ENCODE measurements at regions not wholly inside any gene's neighbourhood (a gene's known extent, or its start where the extent isn't known, plus 50 kb on each side); places are given as distances from the start of the nearest gene placed in this dataset.
A peak's percentile ranks its signal among the peaks of the same experiment; 100 is the strongest.

DNA sequence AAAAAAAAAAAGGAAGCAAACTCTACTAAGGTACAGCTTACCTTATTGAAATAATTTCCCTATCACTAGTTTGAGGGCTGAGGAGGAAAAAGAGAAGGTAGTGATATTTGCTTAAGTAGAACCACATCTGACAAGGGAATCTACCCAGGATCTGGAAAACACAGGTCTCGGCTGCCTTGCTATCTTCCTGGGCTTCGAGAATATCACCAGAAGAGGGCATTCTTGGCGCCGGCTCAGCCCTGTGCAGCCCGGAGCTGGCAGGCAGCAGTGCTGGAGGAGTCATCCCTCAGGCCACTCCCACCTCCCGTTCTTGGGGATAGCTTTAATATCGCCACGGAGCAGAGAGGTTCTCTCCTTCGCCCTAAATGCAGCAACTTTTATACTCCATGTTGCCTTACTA, 1181.2 kb downstream of the VRK1 start:
- H3K4me2 ChIP-seq (ENCODE audit: low read length), result peak overlapping the region; percentile 21
- H2BK120ac ChIP-seq (ENCODE audit: insufficient read depth, low read length, poor library complexity), result no peak overlapping the region
- H3K9ac ChIP-seq (ENCODE audit: low read length), result no peak overlapping the region
- no peaks in the 10 kb centered on the region for H3K9me3 ChIP-seq (ENCODE audit: insufficient read depth, low read depth, low read length)
- no peaks in the 10 kb centered on the region for H3K27me3 ChIP-seq (ENCODE audit: insufficient read depth, low read length)
- no peaks in the 10 kb centered on the region for H3K4me1 ChIP-seq (ENCODE audit: control insufficient read depth in 1 of 2, insufficient read depth in 2 of 2, low read length in 2 of 2)
- no peak overlapping the region for H3K23ac ChIP-seq (ENCODE audit: low read length)
- H4K12ac ChIP-seq (ENCODE audit: low read depth, low read length), result no peak overlapping the region
- WGBS (ENCODE audit: extremely low coverage, insufficient coverage, insufficient read length), result no CpG with 5 or more reads among the region's 9 CpGs
- no peak overlapping the region for H3K4ac ChIP-seq (ENCODE audit: low read depth, low read length)
- no peak overlapping the region for H2AK5ac ChIP-seq (ENCODE audit: low read length)
- no peaks in the 10 kb centered on the region for H3K79me1 ChIP-seq (ENCODE audit: low read length)
- no peaks in the 10 kb centered on the region for H3K36me3 ChIP-seq (ENCODE audit: control insufficient read depth in 1 of 2, insufficient read depth in 2 of 2, low read length in 2 of 2)
- H3K4me3 ChIP-seq (ENCODE audit: low read depth, low read length), result no peak overlapping the region
- DNase-seq, result peak; percentile 30 to 64
- no peak overlapping the region for H2AFZ ChIP-seq (ENCODE audit: insufficient read depth, low read length, poor library complexity)
- no peak overlapping the region for H3K14ac ChIP-seq (ENCODE audit: low read length)
- no peak overlapping the region for H4K91ac ChIP-seq (ENCODE audit: low read depth, low read length)
- H3K18ac ChIP-seq (ENCODE audit: low read length), result no peak overlapping the region
- no peaks in the 10 kb centered on the region for H3K79me2 ChIP-seq (ENCODE audit: control insufficient read depth, insufficient read depth, low read length, poor library complexity)
- H3K27ac ChIP-seq (ENCODE audit: low read depth, low read length), result no peak overlapping the region
- H4K8ac ChIP-seq (ENCODE audit: low read depth, low read length), result no peak overlapping the region
- H2BK5ac ChIP-seq (ENCODE audit: low read depth, low read length, poor library complexity), result no peak overlapping the region
- no peak overlapping the region for H2BK12ac ChIP-seq (ENCODE audit: low read length)

DNA sequence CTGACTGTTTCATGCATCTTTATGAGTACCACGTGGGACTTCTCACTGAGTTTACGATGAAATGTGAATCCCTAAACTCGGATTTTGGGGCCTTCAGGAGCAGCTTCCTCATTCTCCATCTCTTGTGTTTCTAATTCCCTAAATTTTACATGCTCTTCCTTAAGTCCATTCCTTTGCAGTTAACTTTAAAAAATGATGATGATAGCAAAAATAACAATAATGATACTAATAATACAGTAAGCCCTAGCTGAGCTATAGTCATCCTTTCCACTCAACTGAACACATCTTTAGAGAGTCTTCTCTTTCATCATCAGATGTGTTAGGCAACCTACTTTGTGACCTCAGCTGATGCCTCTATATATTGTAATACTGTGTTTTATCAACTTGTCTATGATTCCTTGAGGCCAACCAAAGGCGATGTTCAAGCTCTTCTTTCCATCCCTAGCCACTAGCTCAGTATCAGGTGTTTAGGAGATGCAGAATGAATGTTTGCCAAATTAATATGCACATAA, 1196.4 kb downstream of the VRK1 start:
- Histone ChIP-seq H3K79me1 (ENCODE audit: low read length) (no peaks in the 10 kb centered on the region), H3K14ac (ENCODE audit: low read length) (no peak overlapping the region), H2BK12ac (ENCODE audit: low read length) (no peak overlapping the region), H3K23ac (ENCODE audit: low read length) (no peak overlapping the region), H3K4ac (ENCODE audit: low read depth, low read length) (no peak overlapping the region), H3K9ac (ENCODE audit: low read length) (no peak overlapping the region), H2BK5ac (ENCODE audit: low read depth, low read length, poor library complexity) (no peak overlapping the region), H3K9me3 (ENCODE audit: insufficient read depth, low read depth, low read length) (no peaks in the 10 kb centered on the region), H4K12ac (ENCODE audit: low read depth, low read length) (no peak overlapping the region), H3K18ac (ENCODE audit: low read length) (no peak overlapping the region), H3K36me3 (ENCODE audit: control insufficient read depth in 1 of 2, insufficient read depth in 2 of 2, low read length in 2 of 2) (no peaks in the 10 kb centered on the region), H3K79me2 (ENCODE audit: control insufficient read depth, insufficient read depth, low read length, poor library complexity) (no peaks in the 10 kb centered on the region), H2BK120ac (ENCODE audit: insufficient read depth, low read length, poor library complexity) (no peak overlapping the region), H2AK5ac (ENCODE audit: low read length) (no peak overlapping the region), H3K4me1 (ENCODE audit: control insufficient read depth in 1 of 2, insufficient read depth in 2 of 2, low read length in 2 of 2) (no peaks in the 10 kb centered on the region), H3K27ac (ENCODE audit: low read depth, low read length) (no peak overlapping the region), H3K27me3 (ENCODE audit: insufficient read depth, low read length) (no peaks in the 10 kb centered on the region), H3K4me3 (ENCODE audit: low read depth, low read length) (no peak overlapping the region), H4K91ac (ENCODE audit: low read depth, low read length) (no peak overlapping the region), H2AFZ (ENCODE audit: insufficient read depth, low read length, poor library complexity) (no peak overlapping the region), H3K4me2 (ENCODE audit: low read length) (no peak overlapping the region), H4K8ac (ENCODE audit: low read depth, low read length) (no peak overlapping the region)
- DNase-seq, result no peak
- no CpG with 5 or more reads among the region's 4 CpGs for WGBS (ENCODE audit: extremely low coverage, insufficient coverage, insufficient read length)

DNA sequence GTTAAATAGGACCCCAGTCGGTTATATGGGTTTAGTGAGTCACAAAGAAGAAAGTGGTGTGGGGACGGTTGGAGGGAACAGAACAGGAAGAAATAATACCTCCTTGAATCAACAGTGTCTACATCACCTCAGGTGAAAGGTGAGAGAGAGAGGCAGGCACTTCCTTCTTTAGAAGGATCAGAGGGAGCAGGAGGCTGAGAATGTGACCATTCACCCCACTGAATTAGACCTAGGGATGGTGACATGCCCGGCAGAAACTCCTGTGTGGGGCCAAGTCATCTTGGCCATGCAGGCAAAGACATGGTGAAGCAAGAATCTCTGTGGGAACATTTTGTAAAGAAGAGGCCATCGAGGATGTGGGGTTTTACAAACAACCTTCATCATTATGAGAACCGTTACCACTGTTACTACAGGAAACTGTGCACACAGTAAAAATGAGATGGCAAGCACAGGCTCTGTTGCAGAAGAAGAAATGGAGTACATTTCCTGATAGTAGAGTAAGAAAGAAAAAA, 1196.9 kb downstream of the VRK1 start:
- H4K8ac ChIP-seq (ENCODE audit: low read depth, low read length), result no peak overlapping the region
- H4K91ac ChIP-seq (ENCODE audit: low read depth, low read length), result no peak overlapping the region
- no peak overlapping the region for H3K18ac ChIP-seq (ENCODE audit: low read length)
- H3K4me1 ChIP-seq (ENCODE audit: control insufficient read depth in 1 of 2, insufficient read depth in 2 of 2, low read length in 2 of 2), result no peaks in the 10 kb centered on the region
- no peak overlapping the region for H2AFZ ChIP-seq (ENCODE audit: insufficient read depth, low read length, poor library complexity)
- no peak overlapping the region for H2BK120ac ChIP-seq (ENCODE audit: insufficient read depth, low read length, poor library complexity)
- H2AK5ac ChIP-seq (ENCODE audit: low read length), result no peak overlapping the region
- no peak overlapping the region for H3K4me3 ChIP-seq (ENCODE audit: low read depth, low read length)
- H3K27me3 ChIP-seq (ENCODE audit: insufficient read depth, low read length), result no peaks in the 10 kb centered on the region
- WGBS (ENCODE audit: extremely low coverage, insufficient coverage, insufficient read length), result no CpG with 5 or more reads among the region's 5 CpGs
- no peaks in the 10 kb centered on the region for H3K36me3 ChIP-seq (ENCODE audit: control insufficient read depth in 1 of 2, insufficient read depth in 2 of 2, low read length in 2 of 2)
- no peak overlapping the region for H4K12ac ChIP-seq (ENCODE audit: low read depth, low read length)
- no peak overlapping the region for H3K9ac ChIP-seq (ENCODE audit: low read length)
- H3K79me2 ChIP-seq (ENCODE audit: control insufficient read depth, insufficient read depth, low read length, poor library complexity), result no peaks in the 10 kb centered on the region
- H3K9me3 ChIP-seq (ENCODE audit: insufficient read depth, low read depth, low read length), result no peaks in the 10 kb centered on the region
- no peak for DNase-seq
- H2BK5ac ChIP-seq (ENCODE audit: low read depth, low read length, poor library complexity), result no peak overlapping the region
- H3K27ac ChIP-seq (ENCODE audit: low read depth, low read length), result no peak overlapping the region
- H3K14ac ChIP-seq (ENCODE audit: low read length), result no peak overlapping the region
- no peak overlapping the region for H3K4ac ChIP-seq (ENCODE audit: low read depth, low read length)
- no peak overlapping the region for H2BK12ac ChIP-seq (ENCODE audit: low read length)
- no peak overlapping the region for H3K23ac ChIP-seq (ENCODE audit: low read length)
- no peak overlapping the region for H3K4me2 ChIP-seq (ENCODE audit: low read length)
- no peaks in the 10 kb centered on the region for H3K79me1 ChIP-seq (ENCODE audit: low read length)

DNA sequence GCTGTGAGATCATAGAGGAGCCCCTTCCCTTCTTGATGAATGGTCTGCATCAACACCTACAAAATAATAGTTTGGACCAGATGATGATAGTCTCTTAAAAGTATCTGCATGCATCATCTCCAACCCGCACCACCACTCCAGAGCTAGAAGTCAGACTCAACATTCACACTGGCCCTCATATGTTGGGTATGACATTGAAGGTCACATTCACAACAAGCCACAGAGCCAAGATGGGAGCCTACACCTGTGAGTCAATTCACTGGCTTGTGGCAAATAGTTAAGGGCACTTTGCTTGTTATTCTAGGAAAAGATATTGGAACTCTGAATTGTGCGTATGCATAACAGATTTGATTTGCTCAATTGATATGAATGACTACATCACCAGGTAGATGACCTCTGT, 1197.9 kb downstream of the VRK1 start:
- Histone ChIP-seq H3K36me3 (ENCODE audit: control insufficient read depth in 1 of 2, insufficient read depth in 2 of 2, low read length in 2 of 2) (no peaks in the 10 kb centered on the region), H3K14ac (ENCODE audit: low read length) (no peak overlapping the region), H3K4me2 (ENCODE audit: low read length) (no peak overlapping the region), H3K4me3 (ENCODE audit: low read depth, low read length) (no peak overlapping the region), H2BK120ac (ENCODE audit: insufficient read depth, low read length, poor library complexity) (no peak overlapping the region), H4K12ac (ENCODE audit: low read depth, low read length) (no peak overlapping the region), H4K8ac (ENCODE audit: low read depth, low read length) (no peak overlapping the region), H3K27me3 (ENCODE audit: insufficient read depth, low read length) (no peaks in the 10 kb centered on the region), H2AK5ac (ENCODE audit: low read length) (no peak overlapping the region), H3K23ac (ENCODE audit: low read length) (no peak overlapping the region), H3K79me1 (ENCODE audit: low read length) (no peaks in the 10 kb centered on the region), H3K9ac (ENCODE audit: low read length) (no peak overlapping the region), H2AFZ (ENCODE audit: insufficient read depth, low read length, poor library complexity) (no peak overlapping the region), H2BK5ac (ENCODE audit: low read depth, low read length, poor library complexity) (no peak overlapping the region), H3K4ac (ENCODE audit: low read depth, low read length) (no peak overlapping the region), H3K18ac (ENCODE audit: low read length) (no peak overlapping the region), H4K91ac (ENCODE audit: low read depth, low read length) (no peak overlapping the region), H2BK12ac (ENCODE audit: low read length) (no peak overlapping the region), H3K79me2 (ENCODE audit: control insufficient read depth, insufficient read depth, low read length, poor library complexity) (no peaks in the 10 kb centered on the region), H3K4me1 (ENCODE audit: control insufficient read depth in 1 of 2, insufficient read depth in 2 of 2, low read length in 2 of 2) (no peaks in the 10 kb centered on the region), H3K9me3 (ENCODE audit: insufficient read depth, low read depth, low read length) (no peaks in the 10 kb centered on the region), H3K27ac (ENCODE audit: low read depth, low read length) (no peak overlapping the region)
- WGBS (ENCODE audit: extremely low coverage, insufficient coverage, insufficient read length), result no CpG with 5 or more reads among the region's 2 CpGs
- DNase-seq, result no peak
